ENCODE measurements at regions not wholly inside any gene's neighbourhood (a gene's known extent, or its start where the extent isn't known, plus 50 kb on each side); places are given as distances from the start of the nearest gene placed in this dataset.

GRCh38 chr5:143539742-143540141, 136.3 kb upstream of the NR3C1 start:
- no peaks in the 10 kb centered on the region for H3K27me3 Mint-ChIP-seq (ENCODE audit: insufficient read depth)
- H3K27ac Mint-ChIP-seq, result no peak overlapping the region
- no peak overlapping the region for H3K4me3 Mint-ChIP-seq
- H3K4me1 Mint-ChIP-seq (ENCODE audit: low read depth), result peaks cover 71% of the 10 kb centered on the region
- TF ChIP-seq CTCF (IDR thresholded peaks at IDR 0.05), result no peak
- H3K9me3 Mint-ChIP-seq, result peaks cover 12% of the 10 kb centered on the region
- H3K36me3 Mint-ChIP-seq (ENCODE audit: low read depth), result peaks cover 21% of the 10 kb centered on the region
- no peak for DNase-seq

- Mint-ChIP-seq H3K36me3 (ENCODE audit: low read depth) (peaks cover 19% of the 10 kb centered on the region), H3K4me3 (no peak overlapping the region), H3K27me3 (ENCODE audit: insufficient read depth) (no peaks in the 10 kb centered on the region; the same call in 1 of the 2 replicates), H3K4me1 (ENCODE audit: low read depth) (peaks cover 57% of the 10 kb centered on the region), H3K9me3 (peaks cover 12% of the 10 kb centered on the region), H3K27ac (peak overlapping the region; percentile 95)
- no peak for TF ChIP-seq CTCF (IDR thresholded peaks at IDR 0.05)
- DNase-seq, result no peak
These were observed 133.6 kb upstream of the NR3C1 start for GRCh38 chr5:143537056-143537455.

- Mint-ChIP-seq H3K36me3 (ENCODE audit: low read depth) (peaks cover 19% of the 10 kb centered on the region), H3K4me1 (ENCODE audit: low read depth) (peaks cover 50% of the 10 kb centered on the region), H3K27ac (peak overlapping the region; percentile 95), H3K4me3 (peak overlapping the region; percentile 32), H3K27me3 (ENCODE audit: insufficient read depth) (no peaks in the 10 kb centered on the region; the same call in 1 of the 2 replicates), H3K9me3 (peaks cover 12% of the 10 kb centered on the region)
- peak; percentile 97 for DNase-seq
- TF ChIP-seq CTCF (IDR thresholded peaks at IDR 0.05), result 0 out of 2 replicates have a peak, but pooled peaks have one; percentile 11
These were observed 132.9 kb upstream of the NR3C1 start for GRCh38 chr5:143536364-143536763.

- Mint-ChIP-seq H3K9me3 (peaks cover 10% of the 10 kb centered on the region), H3K27ac (no peak overlapping the region), H3K4me3 (no peak overlapping the region), H3K36me3 (ENCODE audit: low read depth) (peaks cover 9% of the 10 kb centered on the region), H3K4me1 (ENCODE audit: low read depth) (peaks cover 40% of the 10 kb centered on the region), H3K27me3 (ENCODE audit: insufficient read depth) (no peaks in the 10 kb centered on the region; the same call in 1 of the 2 replicates)
- DNase-seq, result no peak
- TF ChIP-seq CTCF (IDR thresholded peaks at IDR 0.05), result no peak
These were observed 131.3 kb upstream of the NR3C1 start for GRCh38 chr5:143534761-143535154.

GRCh38 chr5:143533978-143534760, 130.7 kb upstream of the NR3C1 start:
- no peak for DNase-seq
- H3K4me3 Mint-ChIP-seq, result no peak overlapping the region
- H3K4me1 Mint-ChIP-seq (ENCODE audit: low read depth), result peaks cover 40% of the 10 kb centered on the region
- no peak for TF ChIP-seq CTCF (IDR thresholded peaks at IDR 0.05)
- peaks cover 4% of the 10 kb centered on the region for H3K9me3 Mint-ChIP-seq
- peak overlapping the region; percentile 16; the same call in 1 of the 2 replicates for H3K27ac Mint-ChIP-seq
- H3K27me3 Mint-ChIP-seq (ENCODE audit: insufficient read depth), result no peaks in the 10 kb centered on the region; the same call in 1 of the 2 replicates
- peaks cover 3% of the 10 kb centered on the region for H3K36me3 Mint-ChIP-seq (ENCODE audit: low read depth)
